K562 (cell line): ENCODE measurements at regions not wholly inside any gene's neighbourhood (a gene's known extent, or its start where the extent isn't known, plus 50 kb on each side); places are given as distances from the start of the nearest gene placed in this dataset.

Experiments
- CTCF ChIP-seq, 3 experiments: IDR thresholded peaks in 2 of 3; conservative IDR thresholded peaks in 1 of 3; 2 replicates each; pipeline ENCODE4 v1.5.1; 2011 to 2012; ENCODE audit warnings: low read length in 3 of 3, mild to moderate bottlenecking in 3 of 3, control low read depth in 2 of 3, improper control_type of control experiment in 1 of 3, inconsistent platforms in 1 of 3, low read depth in 1 of 3, mixed read lengths in 1 of 3, moderate library complexity in 1 of 3; ENCODE audit not compliant: insufficient read depth in 2 of 3
- ERF ChIP-seq: fragments of 450-650 bp; formaldehyde crosslinking; IDR thresholded peaks from 2 replicates; pipeline ENCODE4 v1.4.0; 2020; ENCODE audit warnings: mild to moderate bottlenecking, mixed read lengths
- ESRRA ChIP-seq: fragments of 450-650 bp; IDR thresholded peaks from 2 replicates; pipeline ENCODE4 v1.6.1; 2014; ENCODE audit warnings: low read depth, mild to moderate bottlenecking, moderate library complexity, borderline replicate concordance
- EZH2 ChIP-seq: IDR thresholded peaks from 2 replicates; pipeline ENCODE4 v1.6.1; 2012; ENCODE audit warnings: low read depth, mild to moderate bottlenecking, inconsistent platforms, low read length, borderline replicate concordance
- GTF3C2 ChIP-seq: IDR thresholded peaks from 3 replicates; pipeline ENCODE4 v1.6.1; 2011; ENCODE audit warnings: borderline replicate concordance, mild to moderate bottlenecking, moderate library complexity; ENCODE audit not compliant: insufficient read length; ENCODE audit errors: extremely low read depth
- NR1H2 ChIP-seq: sonication (generic); formaldehyde crosslinking; IDR thresholded peaks from 2 replicates; pipeline ENCODE4 v1.4.0; 2020; ENCODE audit warnings: mild to moderate bottlenecking, missing genetic modification reagents
- PCBP1 ChIP-seq: fragments of 200-400 bp; formaldehyde crosslinking; IDR thresholded peaks from 2 replicates; pipeline ENCODE4 v1.6.1; 2018; ENCODE audit warnings: mild to moderate bottlenecking, low read depth, low read length; ENCODE audit not compliant: poor library complexity, severe bottlenecking
- PHF21A ChIP-seq: fragments of 450-650 bp; IDR thresholded peaks from 2 replicates; pipeline ENCODE4 v1.6.1; 2017; ENCODE audit warnings: low read depth, borderline replicate concordance
- POLR3A ChIP-seq: IDR thresholded peaks from 2 replicates; pipeline ENCODE4 v1.6.1; 2011; ENCODE audit warnings: borderline replicate concordance, mild to moderate bottlenecking, moderate library complexity; ENCODE audit not compliant: insufficient read length, insufficient read depth; ENCODE audit errors: extremely low read depth
- RAD21 ChIP-seq, 2 experiments: fragments of 250-450 bp in 1 of 2; fragments of 450-650 bp in 1 of 2; sonication (Bioruptor Pico) in 1 of 2; formaldehyde crosslinking in 1 of 2; IDR thresholded peaks in 1 of 2; conservative IDR thresholded peaks in 1 of 2; 2 replicates each; pipeline versions ENCODE4 v1.4.0 to v1.8.0; 2020 to 2022; ENCODE audit warnings: mild to moderate bottlenecking in 2 of 2, moderate library complexity in 1 of 2
- RFX5 ChIP-seq: IDR thresholded peaks from 2 replicates; pipeline ENCODE4 v1.6.1; 2011; ENCODE audit warnings: low read depth, mild to moderate bottlenecking, improper control_type of control experiment, low read length
- ZNF175 ChIP-seq: fragments of 200-800 bp; sonication (Bioruptor generic); IDR thresholded peaks from 2 replicates; pipeline ENCODE4 v1.6.1; 2016; ENCODE audit warnings: low read depth, mild to moderate bottlenecking, missing genetic modification characterization, missing compliant biosample characterization
- ZNF644 ChIP-seq: fragments of 200-800 bp; sonication (Bioruptor generic); IDR thresholded peaks from 2 replicates; pipeline ENCODE4 v1.6.1; 2016; ENCODE audit warnings: low read depth, missing genetic modification characterization, missing compliant biosample characterization
- ZZZ3 ChIP-seq: fragments of 450-650 bp; IDR thresholded peaks from 2 replicates; pipeline ENCODE4 v1.6.1; 2016; ENCODE audit warnings: antibody characterized with exemption, mild to moderate bottlenecking, moderate library complexity

GRCh38 chr12:83805156-83805772 lies 1107.3 kb downstream of the SLC6A15 start:
- TF ChIP-seq ESRRA (no peak), PCBP1 (no peak), PHF21A (no peak), CTCF (IDR thresholded peaks at IDR 0.05 in 2 of 3, conservative IDR thresholded peaks at IDR 0.05 in 1 of 3; ENCODE audit: insufficient read depth in 2 of 3, low read depth in 1 of 3, low read length in 3 of 3) (no peak), POLR3A (no peak), ZZZ3 (no peak), RFX5 (no peak), EZH2 (no peak), ZNF644 (tag) (no peak), NR1H2 (CRISPR knock-in tag) (no peak), ERF (CRISPR knock-in tag) (no peak), RAD21 (CRISPR knock-in tag; conservative IDR thresholded peaks at IDR 0.05 in 1 of 2, IDR thresholded peaks at IDR 0.05 in 1 of 2) (no peak), GTF3C2 (no peak), ZNF175 (CRISPR knock-in tag) (no peak)
